ENCODE measurements at regions not wholly inside any gene's neighbourhood (a gene's known extent, or its start where the extent isn't known, plus 50 kb on each side); places are given as distances from the start of the nearest gene placed in this dataset.

GRCh38 chr13:104782741-104783140 is 1716.5 kb upstream of the SLC10A2 start:
- no peak for DNase-seq (ENCODE audit: low read depth)

GRCh38 chr13:104779311-104779993 is 1713.2 kb upstream of the SLC10A2 start:
- TF ChIP-seq POLR2A (IDR thresholded peaks at IDR 0.05; ENCODE audit: extremely low read depth, insufficient read length), result no peak
- TF ChIP-seq MAX (IDR thresholded peaks at IDR 0.05; ENCODE audit: low read depth, low read length), result no peak
- TF ChIP-seq CTCF (IDR thresholded peaks at IDR 0.05; ENCODE audit: low read depth, low read length), result no peak
- TF ChIP-seq MYC (IDR thresholded peaks at IDR 0.05; ENCODE audit: low read depth, low read length), result no peak
- no peak overlapping the region for H3K4me3 ChIP-seq (ENCODE audit: low read depth, low read length)
- DNase-seq (ENCODE audit: low read depth), result no peak

More at GRCh38 chr13:104782741-104783140, 1716.5 kb upstream of the SLC10A2 start:
- no peak overlapping the region for H3K4me3 ChIP-seq (ENCODE audit: low read depth, low read length)
- TF ChIP-seq MAX (IDR thresholded peaks at IDR 0.05; ENCODE audit: low read depth, low read length), result no peak
- TF ChIP-seq POLR2A (IDR thresholded peaks at IDR 0.05; ENCODE audit: extremely low read depth, insufficient read length), result no peak
- TF ChIP-seq MYC (IDR thresholded peaks at IDR 0.05; ENCODE audit: low read depth, low read length), result no peak

- no peak overlapping the region for H3K4me3 ChIP-seq (ENCODE audit: low read depth, low read length)
- no peak for TF ChIP-seq MAX (IDR thresholded peaks at IDR 0.05; ENCODE audit: low read depth, low read length)
- no peak for TF ChIP-seq MYC (IDR thresholded peaks at IDR 0.05; ENCODE audit: low read depth, low read length)
- no peak for TF ChIP-seq POLR2A (IDR thresholded peaks at IDR 0.05; ENCODE audit: extremely low read depth, insufficient read length)
- peak; percentile 69 for TF ChIP-seq CTCF (IDR thresholded peaks at IDR 0.05; ENCODE audit: low read depth, low read length)
- peak; percentile 72 for DNase-seq (ENCODE audit: low read depth)
These were observed 1707.6 kb upstream of the SLC10A2 start for GRCh38 chr13:104773775-104774174.

GRCh38 chr13:104769545-104769944 is 1703.3 kb upstream of the SLC10A2 start:
- TF ChIP-seq MAX (IDR thresholded peaks at IDR 0.05; ENCODE audit: low read depth, low read length) (no peak), MYC (IDR thresholded peaks at IDR 0.05; ENCODE audit: low read depth, low read length) (no peak), POLR2A (IDR thresholded peaks at IDR 0.05; ENCODE audit: extremely low read depth, insufficient read length) (no peak), CTCF (IDR thresholded peaks at IDR 0.05; ENCODE audit: low read depth, low read length) (no peak)
- no peak overlapping the region for H3K4me3 ChIP-seq (ENCODE audit: low read depth, low read length)
- DNase-seq (ENCODE audit: low read depth), result no peak

- DNase-seq (ENCODE audit: low read depth), result no peak
- TF ChIP-seq CTCF (IDR thresholded peaks at IDR 0.05; ENCODE audit: low read depth, low read length) (no peak), MYC (IDR thresholded peaks at IDR 0.05; ENCODE audit: low read depth, low read length) (no peak), MAX (IDR thresholded peaks at IDR 0.05; ENCODE audit: low read depth, low read length) (no peak), POLR2A (IDR thresholded peaks at IDR 0.05; ENCODE audit: extremely low read depth, insufficient read length) (no peak)
- H3K4me3 ChIP-seq (ENCODE audit: low read depth, low read length), result no peak overlapping the region
These were observed 1700.1 kb upstream of the SLC10A2 start for GRCh38 chr13:104766319-104766718.

GRCh38 chr13:104764600-104764999 is 1698.4 kb upstream of the SLC10A2 start:
- TF ChIP-seq POLR2A (IDR thresholded peaks at IDR 0.05; ENCODE audit: extremely low read depth, insufficient read length) (no peak), MYC (IDR thresholded peaks at IDR 0.05; ENCODE audit: low read depth, low read length) (no peak), CTCF (IDR thresholded peaks at IDR 0.05; ENCODE audit: low read depth, low read length) (no peak), MAX (IDR thresholded peaks at IDR 0.05; ENCODE audit: low read depth, low read length) (no peak)
- no peak overlapping the region for H3K4me3 ChIP-seq (ENCODE audit: low read depth, low read length)
- no peak for DNase-seq (ENCODE audit: low read depth)

Measured in NB4 (cell line).